GM12873 (cell line): ENCODE measurements at regions not wholly inside any gene's neighbourhood (a gene's known extent, or its start where the extent isn't known, plus 50 kb on each side); places are given as distances from the start of the nearest gene placed in this dataset.

Experiments used
- TF ChIP-seq, protein P1 (sequence below): IDR thresholded peaks from 2 replicates; pipeline ENCODE4 v1.5.1; 2012; ENCODE audit warnings: low read depth, mild to moderate bottlenecking, moderate library complexity, low read length, control low read depth; ENCODE audit not compliant: insufficient read depth; ENCODE audit errors: missing control alignments

DNA sequence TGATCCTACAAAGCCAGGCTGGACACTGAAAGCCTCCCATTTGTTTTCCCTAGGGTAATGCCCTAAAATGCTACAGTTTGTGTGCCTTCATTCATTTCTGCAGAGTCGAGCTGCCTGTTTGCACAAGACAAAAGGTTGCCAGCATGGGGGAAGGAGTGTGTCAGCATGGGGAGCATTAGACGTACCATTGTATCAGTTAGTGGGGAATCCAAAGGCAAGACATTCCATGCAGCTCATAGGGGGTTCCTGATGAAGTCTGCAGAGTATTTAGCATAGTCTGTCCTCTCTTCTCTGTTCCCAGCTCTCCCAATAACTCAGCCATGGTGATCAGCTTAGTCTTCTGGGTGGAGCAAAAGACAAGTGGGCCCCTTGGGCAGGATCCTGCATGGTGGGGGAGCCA lies 276.9 kb upstream of the PCDH7 start:
- TF ChIP-seq, protein P1, sequence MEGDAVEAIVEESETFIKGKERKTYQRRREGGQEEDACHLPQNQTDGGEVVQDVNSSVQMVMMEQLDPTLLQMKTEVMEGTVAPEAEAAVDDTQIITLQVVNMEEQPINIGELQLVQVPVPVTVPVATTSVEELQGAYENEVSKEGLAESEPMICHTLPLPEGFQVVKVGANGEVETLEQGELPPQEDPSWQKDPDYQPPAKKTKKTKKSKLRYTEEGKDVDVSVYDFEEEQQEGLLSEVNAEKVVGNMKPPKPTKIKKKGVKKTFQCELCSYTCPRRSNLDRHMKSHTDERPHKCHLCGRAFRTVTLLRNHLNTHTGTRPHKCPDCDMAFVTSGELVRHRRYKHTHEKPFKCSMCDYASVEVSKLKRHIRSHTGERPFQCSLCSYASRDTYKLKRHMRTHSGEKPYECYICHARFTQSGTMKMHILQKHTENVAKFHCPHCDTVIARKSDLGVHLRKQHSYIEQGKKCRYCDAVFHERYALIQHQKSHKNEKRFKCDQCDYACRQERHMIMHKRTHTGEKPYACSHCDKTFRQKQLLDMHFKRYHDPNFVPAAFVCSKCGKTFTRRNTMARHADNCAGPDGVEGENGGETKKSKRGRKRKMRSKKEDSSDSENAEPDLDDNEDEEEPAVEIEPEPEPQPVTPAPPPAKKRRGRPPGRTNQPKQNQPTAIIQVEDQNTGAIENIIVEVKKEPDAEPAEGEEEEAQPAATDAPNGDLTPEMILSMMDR, result no peak

DNA sequence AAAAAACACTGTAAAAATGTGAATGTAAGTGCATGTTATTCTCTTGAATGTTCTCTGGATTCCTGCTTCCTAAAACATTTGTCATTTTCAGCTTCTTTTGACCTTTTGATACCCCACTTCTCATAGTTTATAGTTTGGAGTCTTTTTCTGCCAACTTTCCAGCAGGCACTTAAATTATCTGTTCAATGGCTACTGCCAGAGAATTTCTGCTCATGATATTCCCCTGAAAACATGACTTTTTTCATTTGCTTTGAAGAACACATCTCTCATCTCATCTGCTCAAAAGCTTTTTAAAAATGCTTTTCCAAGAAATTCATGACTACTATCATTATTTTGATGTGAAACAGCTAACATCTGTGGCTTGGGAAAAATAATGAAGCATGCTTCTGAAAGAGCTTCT lies 269.7 kb upstream of the PCDH7 start:
- TF ChIP-seq, protein P1, result no peak

DNA sequence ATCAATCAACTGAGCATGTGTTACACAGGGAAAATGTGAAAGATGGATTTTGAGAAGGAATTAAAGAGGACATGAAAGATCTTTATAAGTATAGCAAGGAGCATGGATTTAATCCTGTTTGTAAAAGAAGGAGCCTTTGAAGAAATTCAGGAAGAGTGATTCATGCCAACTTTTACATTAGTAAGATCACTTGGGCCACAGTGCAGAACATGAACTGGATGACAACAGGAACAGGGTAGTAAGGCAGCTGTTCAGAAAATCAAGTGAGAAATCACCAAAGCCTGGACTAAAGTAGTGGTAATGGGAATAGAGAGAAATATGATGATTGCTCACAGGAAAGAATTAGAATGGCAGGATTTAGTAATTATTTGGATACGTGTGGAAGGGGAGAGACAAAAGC lies 265.7 kb upstream of the PCDH7 start:
- TF ChIP-seq, protein P1, result no peak

DNA sequence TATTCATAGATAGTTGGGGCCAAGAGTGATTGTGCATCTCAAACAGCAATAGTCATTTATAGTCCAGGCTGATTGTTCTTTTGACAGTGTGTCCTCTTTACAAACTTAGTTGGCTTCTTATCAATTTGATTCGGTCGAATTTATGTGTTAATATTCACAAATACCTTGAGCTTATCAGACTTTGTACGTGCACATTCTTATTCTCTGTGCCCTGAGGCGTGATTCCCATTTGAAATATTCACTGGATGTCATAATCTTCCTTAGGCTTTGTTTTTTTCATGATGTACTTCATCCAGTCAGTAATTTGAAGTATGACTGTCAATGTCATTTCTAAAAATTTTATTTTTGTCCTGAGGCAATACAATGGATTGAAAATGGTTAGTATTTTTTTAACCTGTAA lies 263.5 kb upstream of the PCDH7 start:
- TF ChIP-seq, protein P1, result no peak

DNA sequence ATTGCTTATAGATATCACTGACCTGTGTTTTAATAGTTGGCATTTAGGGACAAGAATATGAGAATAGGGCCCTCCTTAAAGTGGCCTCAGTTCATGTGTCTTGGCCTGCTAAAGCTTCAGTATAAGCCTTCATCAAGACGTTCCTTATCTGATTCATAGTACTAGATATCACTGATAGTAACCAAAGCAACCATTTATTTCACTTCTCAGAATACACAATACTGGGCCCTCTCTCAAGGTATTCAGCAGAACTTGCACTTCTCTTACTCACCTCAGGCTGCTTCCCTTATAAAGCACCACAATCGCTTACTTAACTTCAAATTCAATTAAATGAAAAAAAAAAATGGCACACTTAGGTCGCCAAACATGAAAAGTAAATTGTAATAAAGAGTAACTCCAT lies 259.4 kb upstream of the PCDH7 start:
- TF ChIP-seq, protein P1, result no peak

DNA sequence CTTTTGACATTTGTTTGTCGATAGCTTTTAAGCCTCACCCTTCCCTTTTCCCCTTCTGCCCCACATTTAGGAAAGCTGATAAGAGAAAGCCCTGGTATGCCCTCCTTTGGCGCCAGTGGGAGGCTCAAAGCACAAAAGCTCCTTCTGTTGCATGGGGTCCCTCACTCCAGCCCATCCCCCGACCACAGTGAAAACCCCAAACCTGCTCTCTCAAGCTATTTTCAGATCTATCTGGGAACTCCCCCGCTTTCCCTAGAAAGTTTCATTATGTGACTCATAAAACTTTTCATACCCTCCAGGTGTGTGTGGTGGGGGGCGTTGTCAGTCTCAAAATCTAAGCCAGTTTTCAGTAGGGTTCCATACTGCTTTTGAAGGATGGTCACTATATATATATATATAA lies 259.0 kb upstream of the PCDH7 start:
- TF ChIP-seq, protein P1, result no peak

DNA sequence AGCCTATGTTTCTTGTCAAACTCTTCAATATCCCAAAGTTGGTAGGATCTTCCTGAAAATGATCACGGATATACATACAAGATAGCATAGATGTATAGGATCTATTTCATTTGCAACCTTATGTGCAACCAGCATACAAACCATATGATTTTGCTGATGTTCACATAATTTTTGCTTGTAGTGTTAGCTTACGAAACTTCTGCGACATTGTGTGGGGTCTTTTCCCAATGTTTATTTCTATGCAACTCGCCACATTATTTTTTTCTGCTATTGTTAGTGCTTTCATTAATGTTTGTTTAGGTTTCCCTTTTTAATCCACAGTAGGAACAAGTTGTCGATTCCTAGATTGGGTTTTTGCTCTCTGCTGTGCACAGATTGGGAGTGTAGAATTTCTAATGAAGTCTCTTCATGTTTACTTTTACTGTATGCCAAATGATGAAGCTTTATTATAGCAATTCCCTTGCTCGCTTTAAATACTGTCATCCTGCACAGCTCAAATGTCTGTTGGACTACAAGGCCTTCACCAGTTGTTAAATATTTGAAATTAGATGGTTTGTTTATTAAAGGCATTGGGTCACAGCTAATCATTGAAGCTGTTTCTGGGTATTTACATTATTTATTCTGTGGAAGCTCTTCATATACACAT lies 257.6 kb upstream of the PCDH7 start:
- TF ChIP-seq, protein P1, result no peak
